Stimulated activated CD4-positive, alpha-beta T cell treated with anti-CD3 and anti-CD28 coated beads, Interleukin-15, amount 100 ng/mL, for 24 hours (primary cell): ENCODE measurements at regions not wholly inside any gene's neighbourhood (a gene's known extent, or its start where the extent isn't known, plus 50 kb on each side); places are given as distances from the start of the nearest gene placed in this dataset.
"Not testable (repeated sequence)": the region's sequence is repeated elsewhere in the genome, so short reads cannot be mapped to it uniquely, and the experiment has no call there.

ENCODE experiments used
- DNase-seq: peaks from one replicate; pipeline ENCODE4 v3.0.0-alpha.2; 2020

DNA sequence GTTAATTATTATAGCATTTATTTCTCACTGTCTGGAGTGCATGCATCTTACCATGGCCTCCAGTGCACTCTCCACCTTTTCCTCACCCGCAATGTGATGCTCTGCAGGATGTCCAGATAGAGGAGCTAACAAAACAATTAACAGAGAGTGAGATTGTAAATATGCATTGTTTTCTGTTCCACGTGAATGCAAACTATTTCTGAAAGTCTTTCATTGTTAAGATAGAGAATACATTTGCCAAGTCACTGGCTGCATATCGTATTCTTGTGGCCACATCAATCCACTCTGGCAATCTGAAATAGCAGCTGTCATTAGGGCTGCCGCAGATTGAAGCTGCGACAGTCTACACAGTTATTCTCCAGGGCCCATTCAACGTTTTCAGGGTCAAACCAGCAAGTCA, 143.8 kb downstream of the DUSP10 start:
- DNase-seq: no peak

DNA sequence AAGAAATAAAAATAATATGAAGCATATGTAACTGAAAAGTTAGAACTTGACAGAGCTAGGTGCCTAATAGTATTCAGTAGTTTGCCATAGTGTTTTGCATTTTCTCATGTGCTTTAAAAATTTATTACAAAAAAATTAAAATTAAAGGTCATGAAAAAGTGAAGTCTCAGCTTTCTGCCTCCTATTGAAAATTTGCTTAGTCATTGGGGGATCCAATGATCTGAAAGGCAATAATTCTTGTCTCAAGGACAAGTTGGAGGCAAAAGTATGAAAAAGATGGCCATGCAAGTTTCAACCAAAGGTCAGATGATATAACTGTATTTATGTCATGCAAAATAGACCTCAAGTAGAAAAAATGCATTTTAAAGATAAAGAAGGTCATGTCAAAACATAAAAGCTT, 140.7 kb downstream of the DUSP10 start:
- DNase-seq: no peak

DNA sequence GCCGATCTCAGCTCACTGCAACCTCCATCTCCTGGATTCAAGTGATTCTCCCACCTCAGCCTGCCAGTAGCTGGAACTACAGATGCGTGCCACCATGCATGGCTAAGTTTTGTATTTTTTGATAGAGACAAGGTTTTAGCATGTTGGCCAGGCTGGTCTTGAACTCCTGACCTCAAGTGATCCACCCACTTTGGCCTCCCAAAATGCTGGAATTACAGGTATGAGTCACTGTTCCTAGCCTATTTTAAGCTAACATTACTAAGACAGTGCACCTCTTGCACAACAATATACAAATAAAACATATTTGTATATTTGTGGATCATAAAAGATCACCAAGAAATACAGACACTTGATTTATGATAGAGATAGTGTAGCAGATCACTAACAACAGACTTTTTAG, 139.1 kb downstream of the DUSP10 start:
- DNase-seq: no peak

DNA sequence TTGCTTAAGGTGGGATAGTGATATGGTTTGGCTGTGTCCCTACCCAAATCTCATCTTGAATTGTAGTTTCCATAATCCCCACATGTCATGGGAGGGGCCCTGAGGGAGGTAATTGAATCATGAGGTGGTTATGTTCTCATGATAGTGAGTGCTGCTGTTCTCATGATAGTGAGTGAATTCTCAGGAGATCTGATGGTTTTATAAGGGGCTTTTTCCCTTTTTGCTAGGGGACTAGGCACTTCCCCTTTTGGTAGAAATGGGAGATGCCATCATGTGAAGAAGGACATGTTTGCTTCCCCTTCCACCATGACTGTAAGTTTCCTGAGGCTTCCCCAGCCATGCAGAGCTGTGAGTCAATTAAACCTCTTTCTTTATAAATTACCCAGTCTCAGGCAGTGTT, 137.5 kb downstream of the DUSP10 start:
- not testable (repeated sequence) for DNase-seq

DNA sequence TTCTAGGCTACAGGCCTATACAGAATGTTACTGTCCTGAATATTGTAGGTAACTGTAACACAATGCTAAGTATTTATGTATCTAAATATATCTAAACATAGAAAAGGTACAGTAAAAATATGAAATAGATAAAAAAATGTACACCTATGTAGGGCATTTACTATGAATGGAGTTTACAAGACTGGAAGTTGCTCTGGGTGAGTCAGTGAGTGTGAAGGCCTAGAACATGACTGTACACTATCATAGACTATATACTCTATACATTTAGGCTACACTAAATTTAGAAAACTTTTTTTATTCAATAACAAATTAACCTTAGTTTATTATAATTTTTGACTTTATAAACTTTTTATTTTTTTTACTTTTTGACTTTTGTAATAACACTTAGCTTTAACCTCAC, 136.9 kb downstream of the DUSP10 start:
- DNase-seq: no peak

DNA sequence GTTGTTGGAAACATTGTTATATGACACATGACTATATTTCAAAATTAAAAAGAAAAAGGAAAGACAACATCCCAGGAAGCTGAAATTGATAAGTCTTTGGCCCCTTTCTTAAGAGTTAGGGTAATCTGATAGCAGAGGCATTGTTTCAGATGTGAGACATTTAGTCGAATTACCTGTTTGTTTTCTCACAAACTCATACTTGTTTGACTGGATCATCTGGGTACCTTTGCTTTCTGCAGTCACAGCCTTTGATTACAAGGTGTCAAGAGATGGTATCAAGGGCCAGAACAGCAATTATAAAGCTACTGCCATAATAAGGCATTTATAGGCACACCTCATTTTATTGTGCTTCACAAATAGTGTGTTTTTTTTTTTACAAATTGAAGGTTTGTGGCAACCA, 136.3 kb downstream of the DUSP10 start:
- DNase-seq: no peak

DNA sequence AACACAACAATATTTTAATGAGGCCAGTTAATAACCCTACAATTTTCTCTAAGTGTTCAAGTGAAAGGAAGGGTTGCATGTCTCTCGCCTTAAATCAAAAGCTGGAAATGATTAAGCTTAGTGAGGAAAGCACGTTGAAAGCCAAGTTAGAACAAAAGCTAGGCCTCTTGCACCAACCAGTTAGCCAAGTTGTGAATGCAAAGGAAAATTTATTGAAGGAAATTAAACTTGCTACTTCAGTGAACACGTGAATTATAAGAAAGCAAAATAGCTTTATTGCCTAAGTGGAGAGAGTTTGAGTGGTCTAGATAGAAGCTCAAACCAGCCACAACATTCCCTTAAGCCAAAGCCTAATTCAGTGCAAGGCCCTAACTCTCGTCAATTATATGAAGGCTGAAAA, 135.6 kb downstream of the DUSP10 start:
- DNase-seq: no peak

DNA sequence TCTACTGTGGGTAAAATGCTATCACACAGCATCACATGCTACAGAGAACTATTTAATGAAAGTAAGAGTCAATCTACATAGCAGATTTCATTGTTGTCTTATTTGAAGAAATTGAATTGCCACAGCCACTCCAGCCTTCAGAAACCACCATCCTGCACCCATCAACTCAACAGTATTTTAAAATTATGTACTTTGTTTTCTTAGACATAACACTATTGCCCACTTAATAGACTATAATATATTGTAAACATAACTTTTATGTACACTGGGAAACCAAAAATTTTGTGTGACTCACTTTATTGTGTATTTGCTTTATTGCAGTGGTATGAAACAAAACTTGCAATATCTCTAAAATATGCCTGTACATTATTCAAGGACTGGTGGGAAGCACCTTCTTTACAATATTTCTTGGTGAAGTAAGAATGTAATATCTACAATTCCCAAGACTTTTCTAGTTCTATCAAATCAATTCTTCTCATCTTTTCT, 133.0 kb downstream of the DUSP10 start:
- DNase-seq: no peak

DNA sequence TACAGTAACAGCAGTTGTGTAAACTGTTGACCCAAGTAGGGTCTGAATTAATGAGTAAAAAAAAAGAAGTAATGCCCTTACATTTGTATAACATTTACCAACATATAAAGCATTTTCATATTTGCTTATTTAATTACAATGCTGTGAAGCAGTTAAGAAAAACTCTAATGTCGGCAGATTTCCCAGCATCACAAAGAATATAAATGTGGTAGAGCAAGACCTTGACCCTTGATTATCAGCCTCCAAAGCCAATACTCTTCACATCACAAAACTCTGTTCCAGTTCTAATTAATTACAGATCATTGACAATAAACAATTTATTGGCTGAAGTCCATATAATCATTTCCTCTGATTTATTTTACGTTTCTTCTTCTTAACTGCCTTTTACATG, 130.2 kb downstream of the DUSP10 start:
- no peak for DNase-seq

DNA sequence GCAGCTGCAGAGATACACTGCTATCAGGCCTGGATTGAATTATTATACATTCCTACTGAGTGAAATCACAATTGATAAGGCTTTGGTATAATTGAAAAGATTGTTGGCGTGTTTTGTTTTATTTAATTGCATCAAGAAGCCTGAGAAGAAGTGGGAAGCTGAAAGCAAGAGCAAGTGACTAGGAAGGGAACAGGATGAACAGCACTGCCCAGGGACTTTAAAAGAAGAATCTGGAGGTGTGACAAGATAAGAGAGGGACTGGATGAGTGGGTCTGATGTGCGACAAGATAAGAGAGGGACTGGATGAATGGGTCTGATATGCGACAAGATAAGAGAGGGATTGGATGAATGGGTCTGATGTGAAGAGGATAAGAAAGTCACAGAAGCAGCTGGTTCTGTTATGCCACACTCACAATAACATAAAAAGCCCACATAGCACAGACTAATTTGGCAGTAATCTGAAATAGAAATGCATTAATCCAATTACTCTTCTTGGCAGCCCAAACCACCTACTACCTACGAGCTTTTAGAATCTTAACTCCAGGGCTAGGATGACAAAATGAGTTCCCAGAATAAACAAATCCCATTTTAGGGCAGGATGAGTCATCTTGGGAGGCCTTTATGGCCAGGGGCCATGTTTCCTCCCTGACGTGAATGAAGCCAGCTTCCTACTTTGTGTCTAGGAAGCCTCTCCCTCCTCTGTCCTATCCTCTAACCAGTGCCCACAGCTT, 129.7 kb downstream of the DUSP10 start:
- no peak for DNase-seq

DNA sequence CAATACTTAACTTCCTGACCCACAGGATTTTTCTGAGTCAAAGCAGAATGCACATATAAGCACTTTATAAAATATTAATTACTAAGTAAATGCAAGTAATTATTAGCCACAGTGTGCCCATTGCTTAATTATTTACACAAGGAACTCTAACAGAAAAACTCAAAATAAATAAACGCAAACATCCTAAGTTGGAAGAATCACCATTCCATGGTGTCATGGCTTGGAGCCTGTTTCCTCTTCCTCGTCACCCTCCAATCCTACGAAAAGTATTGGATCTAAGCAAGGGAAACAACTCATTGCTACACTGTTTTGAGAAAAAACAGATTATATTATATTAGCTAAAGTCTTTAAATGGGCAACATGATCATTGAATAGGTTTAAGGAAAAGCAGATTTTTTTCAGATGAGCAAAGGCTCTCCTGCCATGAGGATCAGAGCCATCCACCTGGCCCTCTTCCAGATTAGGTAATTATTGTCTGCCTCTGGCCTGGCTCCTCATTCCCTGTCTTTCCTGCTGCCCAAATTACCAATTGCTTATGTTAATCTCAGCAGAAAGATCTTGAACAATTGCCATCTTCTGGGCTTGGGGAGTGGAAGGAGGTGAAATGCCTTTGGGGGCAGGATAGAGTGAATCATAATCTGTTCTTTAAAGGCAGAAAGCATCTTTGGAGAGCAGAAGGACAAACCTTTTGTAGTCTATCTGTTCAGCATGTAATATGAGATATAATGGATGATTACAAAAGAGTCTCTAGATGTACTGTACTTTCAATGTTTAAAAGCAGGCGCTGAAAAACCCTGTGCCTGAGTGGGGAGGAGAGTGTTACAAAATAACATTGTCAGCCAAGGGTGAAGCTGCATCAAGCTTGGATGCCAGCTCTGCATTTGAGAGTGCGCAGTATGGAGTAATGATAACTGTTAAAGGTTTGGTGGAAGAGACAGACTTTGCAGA, 121.2 kb downstream of the DUSP10 start:
- DNase-seq: no peak

DNA sequence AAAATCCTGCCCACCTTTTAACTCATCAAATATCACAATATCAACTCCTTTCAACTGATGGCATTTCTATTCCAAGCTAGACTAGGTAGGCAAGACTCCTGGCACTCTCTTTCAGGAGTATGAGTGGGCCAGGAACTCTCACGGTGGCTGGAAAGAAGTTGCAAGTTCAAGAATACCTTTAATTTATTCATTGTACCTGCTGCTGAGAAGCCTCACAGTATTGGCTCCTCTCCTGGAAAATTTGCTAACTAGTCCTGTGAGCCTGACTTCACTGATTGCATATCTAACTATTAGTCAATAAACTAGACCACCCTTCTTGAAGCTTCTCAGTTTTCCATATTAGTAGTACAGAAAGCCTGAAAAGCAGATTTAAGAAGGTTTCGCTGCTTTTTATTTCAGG, 120.2 kb downstream of the DUSP10 start:
- DNase-seq: no peak

DNA sequence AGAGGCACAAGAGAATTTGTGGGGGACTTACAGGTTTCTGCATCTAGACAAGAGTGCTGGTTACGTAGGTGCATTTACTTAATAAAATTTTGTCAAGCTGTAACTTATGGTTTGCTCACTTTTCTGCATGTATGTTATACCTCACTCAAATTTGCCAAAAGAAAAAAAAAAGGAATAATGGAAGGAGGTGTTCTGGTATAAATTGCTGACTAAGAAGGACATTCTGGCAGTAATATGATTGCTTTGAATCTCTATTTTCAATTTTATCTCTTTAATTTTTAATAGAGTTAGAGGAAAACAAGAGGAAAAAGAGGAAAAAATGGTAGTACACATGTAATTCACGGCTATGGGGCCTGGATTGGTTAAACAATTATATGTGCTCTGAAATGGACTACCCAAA, 119.5 kb downstream of the DUSP10 start:
- no peak for DNase-seq

DNA sequence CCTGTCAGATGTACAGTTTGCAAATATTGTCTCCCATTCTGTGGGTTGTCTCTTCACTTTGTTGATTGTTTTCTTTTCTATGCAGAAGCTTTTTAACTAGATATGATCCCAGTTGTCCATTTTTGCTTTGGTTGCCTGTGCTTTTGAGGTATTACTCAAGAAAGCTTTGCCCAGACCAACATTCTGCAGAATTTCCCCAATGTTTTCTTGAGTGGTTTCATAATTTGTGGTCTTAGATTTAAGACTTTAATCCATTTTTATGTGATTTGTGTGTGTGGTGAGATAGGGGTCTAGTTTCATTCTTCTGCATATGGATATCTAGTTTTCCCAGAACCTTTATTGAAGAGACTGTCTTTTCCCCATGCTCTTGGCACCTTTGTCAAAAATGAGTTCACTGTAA, 116.9 kb downstream of the DUSP10 start:
- no peak for DNase-seq

DNA sequence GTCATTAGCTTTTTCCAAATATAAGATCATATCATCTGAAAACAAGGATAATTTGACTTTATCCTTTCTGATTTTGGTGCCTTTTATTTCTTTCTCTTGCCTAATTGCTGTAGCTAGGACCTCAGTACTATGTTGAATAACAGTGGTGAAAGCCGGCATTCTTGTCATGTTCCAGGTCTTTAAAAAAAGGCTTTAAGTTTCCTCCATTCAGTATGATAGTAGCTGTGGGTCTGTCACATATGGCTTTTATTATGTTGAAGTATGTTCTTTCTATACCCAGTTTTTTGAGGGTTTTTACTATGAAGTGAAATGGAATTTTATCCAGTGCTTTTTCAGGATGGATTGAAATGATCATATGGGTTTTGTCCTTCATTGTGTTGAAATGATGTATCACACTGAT, 115.8 kb downstream of the DUSP10 start:
- DNase-seq: no peak

DNA sequence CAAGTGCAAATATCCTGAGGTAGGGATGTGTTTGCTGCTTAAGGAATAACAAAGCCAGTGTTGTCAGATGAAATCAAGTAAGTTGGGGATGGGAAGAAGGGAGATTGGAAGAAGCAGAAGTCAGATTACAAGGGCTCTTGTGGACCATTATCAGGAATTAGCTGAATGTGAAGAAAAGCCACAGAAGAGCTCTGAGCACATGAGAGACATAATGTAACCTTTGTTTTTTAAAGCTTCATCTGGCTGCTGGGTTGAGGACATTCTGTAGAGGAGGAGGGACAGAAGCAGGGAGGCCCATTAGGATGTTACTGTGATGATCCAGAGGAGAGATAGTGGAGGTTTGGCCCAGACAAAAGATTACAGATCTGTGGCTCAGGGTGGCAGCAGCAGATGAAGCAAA, 111.7 kb downstream of the DUSP10 start:
- DNase-seq: no peak

DNA sequence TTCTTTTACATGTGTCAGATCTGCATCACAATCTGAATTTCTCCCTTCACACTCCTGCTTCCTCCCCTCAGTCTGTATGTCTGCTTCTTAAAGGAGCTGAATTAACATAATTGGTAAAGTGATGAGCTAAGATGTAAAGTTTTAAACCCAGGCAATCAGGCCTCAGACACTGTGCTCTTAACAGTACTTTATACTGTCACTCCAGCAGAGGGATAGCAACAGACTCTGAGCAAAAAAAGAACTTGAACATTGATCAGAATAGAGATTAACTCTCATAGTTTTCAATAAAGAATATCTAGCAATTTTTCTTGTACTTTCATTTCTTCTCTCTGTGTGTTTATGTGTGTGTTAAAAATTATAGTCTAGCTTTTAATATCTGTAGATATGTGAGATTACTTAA, 110.3 kb downstream of the DUSP10 start:
- no peak for DNase-seq

DNA sequence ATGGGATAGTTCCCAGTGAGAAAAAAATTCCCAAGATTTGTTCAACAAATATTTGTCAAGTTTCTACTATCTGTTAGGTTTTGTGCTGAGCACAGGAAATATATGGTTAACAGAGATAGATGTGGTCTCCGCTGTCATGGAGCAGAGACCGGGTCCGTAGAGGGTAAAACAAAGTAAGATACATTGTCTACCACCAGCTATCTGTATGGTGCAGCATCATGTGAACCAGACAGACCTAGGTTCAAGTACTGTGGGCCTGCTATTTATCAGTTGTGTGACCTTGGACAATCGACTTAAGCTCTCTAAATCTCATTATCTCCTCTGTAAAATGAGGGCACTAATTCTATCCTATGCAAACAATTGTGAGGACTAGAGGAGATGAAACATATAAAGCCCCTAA, 109.8 kb downstream of the DUSP10 start:
- no peak for DNase-seq

DNA sequence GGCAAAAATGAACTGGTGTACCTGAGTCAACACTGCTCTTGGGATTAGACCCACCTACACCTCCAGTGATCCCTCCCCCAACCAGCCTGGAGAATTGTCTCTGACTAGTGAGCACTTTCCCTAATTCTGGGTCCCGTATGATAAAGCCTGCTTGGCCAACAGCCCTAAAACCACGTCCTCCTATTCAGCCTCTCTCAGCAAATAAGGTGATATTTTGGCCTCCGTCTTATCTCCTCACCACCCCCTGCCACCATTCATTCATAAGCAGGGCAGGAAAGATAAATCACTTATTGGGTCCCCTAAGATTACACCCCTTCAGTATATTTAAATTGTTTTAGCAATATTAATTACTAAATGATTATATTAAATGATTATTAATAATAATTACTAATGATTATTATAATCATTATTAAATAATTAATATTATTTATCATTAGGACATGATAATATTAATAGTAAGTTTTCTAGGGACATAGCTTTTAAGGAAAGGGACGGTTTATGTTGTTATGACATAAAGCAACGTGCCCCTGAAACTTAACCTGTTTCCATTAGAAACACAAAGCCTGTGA, 108.0 kb downstream of the DUSP10 start:
- no peak for DNase-seq

DNA sequence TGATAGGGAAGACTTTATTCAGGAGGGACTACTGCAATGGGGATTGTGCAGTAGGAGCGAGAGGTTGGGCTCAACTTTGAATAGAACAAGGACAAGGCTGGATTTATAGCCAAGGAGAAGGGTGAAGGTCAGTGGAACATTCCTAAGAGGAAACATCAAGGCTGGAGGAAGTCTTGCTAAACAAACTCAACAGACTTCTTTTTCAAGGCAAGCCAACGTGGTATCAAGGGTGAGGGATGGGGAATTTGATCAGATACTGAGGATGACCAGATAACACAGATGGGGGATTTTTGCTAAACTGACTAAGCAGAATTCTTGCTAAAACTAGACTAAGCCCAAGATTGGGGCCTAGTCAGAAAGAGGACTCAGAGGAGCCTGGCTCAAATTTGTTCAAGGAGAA, 107.3 kb downstream of the DUSP10 start:
- no peak for DNase-seq

DNA sequence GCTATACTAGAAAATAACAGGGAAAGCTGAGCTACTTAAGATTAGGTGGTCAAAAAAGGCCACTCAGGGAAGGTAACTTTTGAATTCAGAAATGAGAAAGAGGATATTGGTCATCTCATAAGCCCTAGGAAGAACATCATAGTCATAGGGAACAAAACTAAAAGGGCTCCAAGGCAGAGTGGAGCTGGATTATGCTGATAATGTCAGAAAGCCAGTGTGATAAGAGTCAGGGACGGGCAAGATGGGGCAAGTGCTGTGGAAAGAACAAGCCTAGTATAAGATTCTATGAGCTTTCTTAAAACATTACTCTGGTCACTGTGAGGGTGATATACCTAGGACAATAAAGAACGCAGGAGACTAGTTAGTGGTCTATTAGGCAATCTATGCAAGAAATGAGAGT, 106.6 kb downstream of the DUSP10 start:
- no peak for DNase-seq

DNA sequence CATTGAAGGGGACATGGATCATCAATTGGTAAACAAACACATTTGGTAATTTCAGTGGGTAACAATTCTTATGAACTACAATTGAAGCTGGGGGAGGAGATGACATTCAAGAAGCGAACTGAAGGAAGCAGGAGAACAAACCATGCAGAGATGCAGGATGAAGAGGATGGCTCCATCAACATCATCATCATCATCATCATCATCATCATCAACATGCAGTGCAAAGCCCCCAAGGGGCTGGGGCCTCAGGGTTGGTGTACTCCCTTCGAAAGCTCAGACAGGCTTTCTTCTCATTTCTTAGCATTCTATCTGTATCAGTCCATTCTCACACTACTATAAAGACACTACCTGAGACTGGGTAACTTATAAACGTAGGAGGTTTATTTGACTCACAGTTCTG, 105.8 kb downstream of the DUSP10 start:
- DNase-seq: no peak

DNA sequence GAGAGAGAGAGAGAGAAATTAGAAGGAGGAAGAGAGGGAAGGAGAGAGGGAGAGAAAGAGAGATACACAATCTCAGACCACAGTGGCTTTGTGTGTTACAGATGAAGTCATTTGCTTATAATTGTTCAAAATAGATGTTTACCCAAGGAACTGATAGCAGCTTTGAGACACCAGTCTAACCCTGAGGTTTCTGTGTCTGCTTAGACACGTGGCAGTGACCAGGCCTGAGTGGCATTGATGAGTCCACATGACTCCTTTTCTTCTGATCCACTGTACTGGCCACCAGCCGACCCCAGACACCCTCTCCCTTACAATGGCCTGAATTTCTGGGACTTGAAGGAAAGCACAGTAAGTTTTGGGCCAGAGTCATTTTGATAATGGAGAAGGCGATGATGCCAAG, 104.9 kb downstream of the DUSP10 start:
- no peak for DNase-seq

DNA sequence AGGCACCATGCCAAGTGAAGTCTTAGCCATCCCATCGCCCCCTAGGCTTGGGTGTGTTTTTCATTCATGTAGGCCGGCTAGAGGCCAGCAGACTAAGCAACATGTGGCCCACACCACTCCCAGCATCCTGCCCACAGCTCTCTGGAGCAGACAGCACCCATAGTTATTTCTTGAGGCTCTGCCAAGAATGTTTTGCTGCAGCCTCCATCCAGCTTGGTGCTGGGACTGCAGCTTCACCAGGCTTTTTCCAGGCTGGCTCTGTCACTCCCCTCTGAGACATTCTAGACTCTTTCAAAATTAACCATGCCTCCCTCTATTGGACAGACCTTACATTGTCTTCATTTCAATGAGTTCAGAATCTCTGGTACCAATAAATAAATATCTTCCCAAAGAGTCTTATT, 104.2 kb downstream of the DUSP10 start:
- DNase-seq: no peak
